LNCAP (cell line): ENCODE measurements at regions not wholly inside any gene's neighbourhood (a gene's known extent, or its start where the extent isn't known, plus 50 kb on each side); places are given as distances from the start of the nearest gene placed in this dataset.

Experiments
- CTCF ChIP-seq: fragments of 450-650 bp; IDR thresholded peaks from 2 replicates; pipeline ENCODE4 v1.5.1; 2017; ENCODE audit warnings: mild to moderate bottlenecking

- TF ChIP-seq CTCF, result no peak
Measured at GRCh38 chr20:57049296-57049695, 217.1 kb downstream of the BMP7 start.

GRCh38 chr20:57051096-57051495 is 215.3 kb downstream of the BMP7 start:
- TF ChIP-seq CTCF, result no peak

- TF ChIP-seq CTCF, result no peak
Measured at GRCh38 chr20:57053067-57053466, 213.4 kb downstream of the BMP7 start.

GRCh38 chr20:57053793-57054552 is 212.5 kb downstream of the BMP7 start:
- TF ChIP-seq CTCF, result no peak

GRCh38 chr20:57055345-57055744 is 211.1 kb downstream of the BMP7 start:
- TF ChIP-seq CTCF, result no peak

GRCh38 chr20:57056651-57057050 is 209.8 kb downstream of the BMP7 start:
- TF ChIP-seq CTCF, result no peak

- TF ChIP-seq CTCF, result no peak
Measured at GRCh38 chr20:57059055-57059596, 207.3 kb downstream of the BMP7 start.
